SK-N-SH (cell line): ENCODE measurements at regions not wholly inside any gene's neighbourhood (a gene's known extent, or its start where the extent isn't known, plus 50 kb on each side); places are given as distances from the start of the nearest gene placed in this dataset.

ENCODE experiments used
- CTCF ChIA-PET: fragments of 300-600, 350-600 bp; formaldehyde crosslinking; extraction: SDS; loops from one replicate; lab custom pipeline; 2021; lab: Yijun Ruan, JAX
- POLR2A ChIA-PET: fragments of 350-600 bp; sonication (Branson Sonifier 250); formaldehyde crosslinking; extraction: SDS; loops from one replicate; lab custom pipeline; 2020; ENCODE audit warnings: antibody characterized with exemption, inconsistent platforms; lab: Yijun Ruan, JAX
- DNase-seq: peaks from one replicate; pipeline ENCODE4 v3.0.0; 2012
- H2AFZ ChIP-seq: fragments of 200-600 bp; sonication (generic); 2 replicates; pipeline ENCODE4 v1.8.1; 2016; ENCODE audit warnings: antibody characterized with exemption, mild to moderate bottlenecking, low read depth
- H3F3A ChIP-seq: fragments of 200-600 bp; sonication (generic); replicated peaks from 2 replicates; pipeline ENCODE3; 2016; ENCODE audit warnings: antibody characterized with exemption, mild to moderate bottlenecking; ENCODE audit not compliant: insufficient read depth
- H3K27ac ChIP-seq, 2 experiments: fragments of 200-500 bp in 1 of 2; fragments of 200-600 bp in 1 of 2; sonication (Bioruptor generic) in 1 of 2; sonication (generic), shearing (Covaris generic) in 1 of 2; 2 replicates each; pipeline versions ENCODE4 v1.5.1 to v1.6.1; 2014 to 2016; ENCODE audit warnings: low read depth in 2 of 2, inconsistent platforms in 1 of 2, low read length in 1 of 2, mild to moderate bottlenecking in 1 of 2, mixed read lengths in 1 of 2
- H3K27me3 ChIP-seq: fragments of 200-600 bp; sonication (generic), shearing (Covaris generic); 2 replicates; pipeline ENCODE4 v1.6.1; 2016; ENCODE audit warnings: mixed run types; ENCODE audit not compliant: insufficient read depth
- H3K36me3 ChIP-seq, 2 experiments: fragments of 200-500 bp in 1 of 2; fragments of 200-600 bp in 1 of 2; sonication (Bioruptor generic) in 1 of 2; sonication (generic) in 1 of 2; replicated peaks in 1 of 2; 2 replicates each; pipeline versions ENCODE3 to v1.5.1; 2014 to 2016; ENCODE audit warnings: low read length in 1 of 2, mild to moderate bottlenecking in 1 of 2; ENCODE audit not compliant: insufficient read depth in 2 of 2, control insufficient read depth in 1 of 2
- H3K4me1 ChIP-seq, 2 experiments: fragments of 200-500 bp in 1 of 2; fragments of 200-600 bp in 1 of 2; sonication (Bioruptor generic) in 1 of 2; sonication (generic), shearing (Covaris generic) in 1 of 2; 2 replicates each; pipeline versions ENCODE4 v1.5.1 to v1.6.1; 2014 to 2016; ENCODE audit warnings: low read depth in 1 of 2, low read length in 1 of 2, mixed run types in 1 of 2; ENCODE audit not compliant: insufficient read depth in 2 of 2, control insufficient read depth in 1 of 2
- H3K4me2 ChIP-seq: fragments of 200-600 bp; sonication (generic), shearing (Covaris generic); 2 replicates; pipeline ENCODE4 v1.6.1; 2017; ENCODE audit warnings: mixed run types
- H3K4me3 ChIP-seq, 2 experiments: fragments of 200-500 bp in 1 of 2; fragments of 200-600 bp in 1 of 2; sonication (Bioruptor generic) in 1 of 2; sonication (generic), shearing (Covaris generic) in 1 of 2; 2 replicates each; pipeline versions ENCODE4 v1.5.1 to v1.8.1; 2014 to 2016; ENCODE audit warnings: low read depth in 2 of 2, inconsistent platforms in 1 of 2, low read length in 1 of 2, mild to moderate bottlenecking in 1 of 2, mixed read lengths in 1 of 2, moderate library complexity in 1 of 2
- H3K79me2 ChIP-seq: fragments of 200-600 bp; sonication (generic); 2 replicates; pipeline ENCODE4 v1.8.1; 2017; ENCODE audit warnings: mild to moderate bottlenecking; ENCODE audit not compliant: insufficient read depth
- H3K9ac ChIP-seq: fragments of 200-600 bp; sonication (generic); 2 replicates; pipeline ENCODE4 v1.6.1; 2017; ENCODE audit warnings: mixed run types
- H3K9me2 ChIP-seq: fragments of 200-600 bp; sonication (generic); 2 replicates; pipeline ENCODE4 v1.6.1; 2017; ENCODE audit warnings: mixed run types
- H3K9me3 ChIP-seq: fragments of 200-600 bp; sonication (generic); 2 replicates; pipeline ENCODE4 v1.6.1; 2017; ENCODE audit warnings: mixed run types, mild to moderate bottlenecking, moderate library complexity
- H4K20me1 ChIP-seq: fragments of 200-600 bp; sonication (generic); 2 replicates; pipeline ENCODE4 v1.6.1; 2017; ENCODE audit warnings: mild to moderate bottlenecking, mixed run types; ENCODE audit not compliant: insufficient read depth
- ELF1 ChIP-seq: IDR thresholded peaks from 2 replicates; pipeline ENCODE4 v1.4.0; 2012
- EZH2phosphoT487 ChIP-seq: fragments of 200-600 bp; sonication (generic); IDR thresholded peaks from 2 replicates; pipeline ENCODE4 v1.6.1; 2017; ENCODE audit warnings: low read depth, mixed run types, mild to moderate bottlenecking, antibody characterized with exemption, moderate library complexity, borderline replicate concordance
- FOSL2 ChIP-seq: IDR thresholded peaks from 2 replicates; pipeline ENCODE4 v1.4.0; 2012; ENCODE audit warnings: low read depth, mild to moderate bottlenecking, moderate library complexity, borderline replicate concordance
- FOXM1 ChIP-seq: IDR thresholded peaks from 2 replicates; pipeline ENCODE4 v1.4.0; 2012; ENCODE audit warnings: low read depth, mild to moderate bottlenecking
- GATA2 ChIP-seq: sonication (generic); formaldehyde crosslinking; IDR thresholded peaks from 2 replicates; pipeline ENCODE4 v1.5.0; 2020; ENCODE audit warnings: mild to moderate bottlenecking, missing genetic modification reagents
- JUND ChIP-seq: IDR thresholded peaks from 2 replicates; pipeline ENCODE4 v1.4.0; 2012
- MEF2A ChIP-seq: IDR thresholded peaks from 2 replicates; pipeline ENCODE4 v1.4.0; 2012; ENCODE audit warnings: low read depth, borderline replicate concordance
- MXI1 ChIP-seq: IDR thresholded peaks from 2 replicates; pipeline ENCODE4 v1.6.1; 2012; ENCODE audit warnings: mild to moderate bottlenecking, low read depth, low read length, improper control_type of control experiment
- NFIC ChIP-seq: IDR thresholded peaks from 2 replicates; pipeline ENCODE4 v1.4.0; 2012; ENCODE audit warnings: borderline replicate concordance
- RAD21 ChIP-seq: IDR thresholded peaks from 2 replicates; pipeline ENCODE4 v1.6.1; 2012; ENCODE audit warnings: mild to moderate bottlenecking, low read length
- RFX5 ChIP-seq: IDR thresholded peaks from 2 replicates; pipeline ENCODE4 v1.6.1; 2012; ENCODE audit warnings: mild to moderate bottlenecking, improper control_type of control experiment, low read length
- RXRA ChIP-seq: IDR thresholded peaks from 2 replicates; pipeline ENCODE4 v1.4.0; 2012; ENCODE audit warnings: low read depth, mild to moderate bottlenecking, borderline replicate concordance
- SIN3A ChIP-seq: IDR thresholded peaks from 2 replicates; pipeline ENCODE4 v1.6.1; 2012; ENCODE audit warnings: low read depth, mild to moderate bottlenecking, low read length, moderate library complexity, borderline replicate concordance
- TEAD4 ChIP-seq: IDR thresholded peaks from 2 replicates; pipeline ENCODE4 v1.4.0; 2012; ENCODE audit warnings: mild to moderate bottlenecking, borderline replicate concordance; ENCODE audit not compliant: insufficient read depth
- WGBS: methylation state at CpG from one replicate; pipeline ENCODE4 v1.1.6; 2017; ENCODE audit warnings: low lambda C conversion rate; 5-methylcytosine and 5-hydroxymethylcytosine counted together
- TF ChIP-seq, protein P1 (sequence below): IDR thresholded peaks from 2 replicates; pipeline ENCODE4 v1.4.0; 2012; ENCODE audit warnings: low read depth, borderline replicate concordance
- TF ChIP-seq, protein P2 (sequence below): IDR thresholded peaks from 2 replicates; pipeline ENCODE4 v1.6.1; 2012; ENCODE audit warnings: mild to moderate bottlenecking, low read depth, low read length, moderate library complexity
- TF ChIP-seq, protein P3 (sequence below): fragments of 150-350 bp; IDR thresholded peaks from 2 replicates; pipeline ENCODE4 v1.6.1; 2016; ENCODE audit warnings: mild to moderate bottlenecking, low read depth, low read length
- TF ChIP-seq, protein P4 (sequence below): fragments of 200-600 bp; sonication (generic); IDR thresholded peaks from 2 replicates; pipeline ENCODE4 v1.6.1; 2017; ENCODE audit warnings: antibody characterized with exemption, mild to moderate bottlenecking, moderate library complexity

DNA sequence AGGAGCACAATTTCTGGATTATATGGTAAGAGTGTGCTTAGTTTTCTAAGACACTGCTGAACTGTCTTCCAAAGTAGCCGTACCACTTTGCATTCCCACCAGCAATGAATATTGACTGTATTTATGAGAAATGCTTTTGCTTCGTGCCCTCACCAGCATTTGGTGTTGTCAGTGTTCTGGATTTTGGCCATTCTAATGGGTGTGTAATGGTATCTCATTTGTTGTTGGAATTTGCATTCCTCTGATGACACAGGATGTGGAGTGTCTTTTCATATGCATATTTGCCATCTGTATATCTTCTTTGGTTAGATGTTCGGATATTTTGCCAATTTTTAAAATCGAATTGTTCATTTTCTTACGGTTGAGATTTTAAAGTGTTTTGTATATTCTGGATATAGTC is 558.5 kb upstream of the FZD8 start:
- TF ChIP-seq FOSL2 (no peak), NFIC (no peak), RAD21 (no peak), EZH2phosphoT487 (no peak), FOXM1 (no peak), RXRA (no peak), MEF2A (no peak), TEAD4 (no peak)
- TF ChIP-seq, protein P1, sequence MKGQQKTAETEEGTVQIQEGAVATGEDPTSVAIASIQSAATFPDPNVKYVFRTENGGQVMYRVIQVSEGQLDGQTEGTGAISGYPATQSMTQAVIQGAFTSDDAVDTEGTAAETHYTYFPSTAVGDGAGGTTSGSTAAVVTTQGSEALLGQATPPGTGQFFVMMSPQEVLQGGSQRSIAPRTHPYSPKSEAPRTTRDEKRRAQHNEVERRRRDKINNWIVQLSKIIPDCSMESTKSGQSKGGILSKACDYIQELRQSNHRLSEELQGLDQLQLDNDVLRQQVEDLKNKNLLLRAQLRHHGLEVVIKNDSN: no peak
- TF ChIP-seq, protein P2, sequence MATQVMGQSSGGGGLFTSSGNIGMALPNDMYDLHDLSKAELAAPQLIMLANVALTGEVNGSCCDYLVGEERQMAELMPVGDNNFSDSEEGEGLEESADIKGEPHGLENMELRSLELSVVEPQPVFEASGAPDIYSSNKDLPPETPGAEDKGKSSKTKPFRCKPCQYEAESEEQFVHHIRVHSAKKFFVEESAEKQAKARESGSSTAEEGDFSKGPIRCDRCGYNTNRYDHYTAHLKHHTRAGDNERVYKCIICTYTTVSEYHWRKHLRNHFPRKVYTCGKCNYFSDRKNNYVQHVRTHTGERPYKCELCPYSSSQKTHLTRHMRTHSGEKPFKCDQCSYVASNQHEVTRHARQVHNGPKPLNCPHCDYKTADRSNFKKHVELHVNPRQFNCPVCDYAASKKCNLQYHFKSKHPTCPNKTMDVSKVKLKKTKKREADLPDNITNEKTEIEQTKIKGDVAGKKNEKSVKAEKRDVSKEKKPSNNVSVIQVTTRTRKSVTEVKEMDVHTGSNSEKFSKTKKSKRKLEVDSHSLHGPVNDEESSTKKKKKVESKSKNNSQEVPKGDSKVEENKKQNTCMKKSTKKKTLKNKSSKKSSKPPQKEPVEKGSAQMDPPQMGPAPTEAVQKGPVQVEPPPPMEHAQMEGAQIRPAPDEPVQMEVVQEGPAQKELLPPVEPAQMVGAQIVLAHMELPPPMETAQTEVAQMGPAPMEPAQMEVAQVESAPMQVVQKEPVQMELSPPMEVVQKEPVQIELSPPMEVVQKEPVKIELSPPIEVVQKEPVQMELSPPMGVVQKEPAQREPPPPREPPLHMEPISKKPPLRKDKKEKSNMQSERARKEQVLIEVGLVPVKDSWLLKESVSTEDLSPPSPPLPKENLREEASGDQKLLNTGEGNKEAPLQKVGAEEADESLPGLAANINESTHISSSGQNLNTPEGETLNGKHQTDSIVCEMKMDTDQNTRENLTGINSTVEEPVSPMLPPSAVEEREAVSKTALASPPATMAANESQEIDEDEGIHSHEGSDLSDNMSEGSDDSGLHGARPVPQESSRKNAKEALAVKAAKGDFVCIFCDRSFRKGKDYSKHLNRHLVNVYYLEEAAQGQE: no peak
- Histone ChIP-seq H3K79me2 (no peaks in the 10 kb centered on the region), H3K27me3 (no peaks in the 10 kb centered on the region), H3K36me3 (no peaks in the 10 kb centered on the region), H3K27ac (no peak overlapping the region), H3K4me1 (no peaks in the 10 kb centered on the region), H3F3A (no peaks in the 10 kb centered on the region), H3K9me3 (no peaks in the 10 kb centered on the region), H3K9me2 (no peaks in the 10 kb centered on the region), H3K9ac (no peak overlapping the region), H3K4me3 (no peak overlapping the region), H4K20me1 (no peaks in the 10 kb centered on the region), H2AFZ (no peak overlapping the region; the same call in 1 of the 2 replicates), H3K4me2 (no peak overlapping the region)
- ChIA-PET CTCF (no interaction called here), POLR2A (no interaction called here)
- no peak for DNase-seq
- WGBS: 83% methylated on average over 5 of the region's 5 CpGs

DNA sequence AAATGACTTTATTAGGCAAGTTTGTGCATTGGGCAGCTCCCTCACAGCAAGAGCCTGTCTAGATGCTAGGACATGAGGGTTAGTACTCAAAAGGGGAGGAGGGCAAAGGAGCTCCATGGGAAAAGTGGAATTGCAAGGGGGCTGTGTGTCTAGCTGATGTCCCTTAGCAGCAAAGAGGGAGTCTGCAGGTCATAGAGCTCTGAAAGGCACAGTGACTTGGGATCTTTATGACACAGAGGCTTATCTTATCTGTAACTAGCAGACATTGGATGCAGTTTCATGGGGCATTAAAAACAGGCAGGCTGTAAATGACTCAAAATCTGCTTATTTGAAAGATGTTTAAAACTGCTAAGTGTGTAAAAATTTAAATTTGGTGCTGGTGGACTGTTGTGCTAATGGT is 556.2 kb upstream of the FZD8 start:
- H2AFZ ChIP-seq: no peak overlapping the region
- H3K9ac ChIP-seq: no peak overlapping the region
- ChIA-PET CTCF (no interaction called here), POLR2A (no interaction called here)
- no peak overlapping the region for H3K27ac ChIP-seq
- no peaks in the 10 kb centered on the region for H3K27me3 ChIP-seq
- H3K4me2 ChIP-seq: no peak overlapping the region
- H3K79me2 ChIP-seq: no peaks in the 10 kb centered on the region
- no peak overlapping the region for H3K4me3 ChIP-seq
- no peaks in the 10 kb centered on the region for H3K9me3 ChIP-seq
- H4K20me1 ChIP-seq: no peaks in the 10 kb centered on the region
- H3K4me1 ChIP-seq: no peaks in the 10 kb centered on the region; a peak in 1 of 4 replicates
- H3F3A ChIP-seq: no peaks in the 10 kb centered on the region
- H3K9me2 ChIP-seq: no peaks in the 10 kb centered on the region
- no peaks in the 10 kb centered on the region for H3K36me3 ChIP-seq
- no peak for DNase-seq
- TF ChIP-seq RFX5 (no peak), SIN3A (no peak), ELF1 (no peak), MXI1 (no peak), EZH2phosphoT487 (no peak), FOSL2 (no peak), JUND (no peak), RXRA (no peak), NFIC (no peak), GATA2 (CRISPR knock-in tag) (no peak)
- TF ChIP-seq, protein P3, sequence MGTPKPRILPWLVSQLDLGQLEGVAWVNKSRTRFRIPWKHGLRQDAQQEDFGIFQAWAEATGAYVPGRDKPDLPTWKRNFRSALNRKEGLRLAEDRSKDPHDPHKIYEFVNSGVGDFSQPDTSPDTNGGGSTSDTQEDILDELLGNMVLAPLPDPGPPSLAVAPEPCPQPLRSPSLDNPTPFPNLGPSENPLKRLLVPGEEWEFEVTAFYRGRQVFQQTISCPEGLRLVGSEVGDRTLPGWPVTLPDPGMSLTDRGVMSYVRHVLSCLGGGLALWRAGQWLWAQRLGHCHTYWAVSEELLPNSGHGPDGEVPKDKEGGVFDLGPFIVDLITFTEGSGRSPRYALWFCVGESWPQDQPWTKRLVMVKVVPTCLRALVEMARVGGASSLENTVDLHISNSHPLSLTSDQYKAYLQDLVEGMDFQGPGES: no peak
- TF ChIP-seq, protein P4, sequence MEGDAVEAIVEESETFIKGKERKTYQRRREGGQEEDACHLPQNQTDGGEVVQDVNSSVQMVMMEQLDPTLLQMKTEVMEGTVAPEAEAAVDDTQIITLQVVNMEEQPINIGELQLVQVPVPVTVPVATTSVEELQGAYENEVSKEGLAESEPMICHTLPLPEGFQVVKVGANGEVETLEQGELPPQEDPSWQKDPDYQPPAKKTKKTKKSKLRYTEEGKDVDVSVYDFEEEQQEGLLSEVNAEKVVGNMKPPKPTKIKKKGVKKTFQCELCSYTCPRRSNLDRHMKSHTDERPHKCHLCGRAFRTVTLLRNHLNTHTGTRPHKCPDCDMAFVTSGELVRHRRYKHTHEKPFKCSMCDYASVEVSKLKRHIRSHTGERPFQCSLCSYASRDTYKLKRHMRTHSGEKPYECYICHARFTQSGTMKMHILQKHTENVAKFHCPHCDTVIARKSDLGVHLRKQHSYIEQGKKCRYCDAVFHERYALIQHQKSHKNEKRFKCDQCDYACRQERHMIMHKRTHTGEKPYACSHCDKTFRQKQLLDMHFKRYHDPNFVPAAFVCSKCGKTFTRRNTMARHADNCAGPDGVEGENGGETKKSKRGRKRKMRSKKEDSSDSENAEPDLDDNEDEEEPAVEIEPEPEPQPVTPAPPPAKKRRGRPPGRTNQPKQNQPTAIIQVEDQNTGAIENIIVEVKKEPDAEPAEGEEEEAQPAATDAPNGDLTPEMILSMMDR: no peak
- TF ChIP-seq, protein P2: no peak
